Fibroblast of mammary gland (primary cell): ENCODE measurements at regions not wholly inside any gene's neighbourhood (a gene's known extent, or its start where the extent isn't known, plus 50 kb on each side); places are given as distances from the start of the nearest gene placed in this dataset.
"Not testable (repeated sequence)": the region's sequence is repeated elsewhere in the genome, so short reads cannot be mapped to it uniquely, and the experiment has no call there.

Experiments
- DNase-seq: peaks from one replicate; pipeline ENCODE4 v3.0.0-alpha.2; 2010; ENCODE audit warnings: low read depth
- H3K4me3 ChIP-seq: 2 replicates; pipeline ENCODE4 v1.5.1; 2011; ENCODE audit warnings: low read depth, mild to moderate bottlenecking, low read length, moderate library complexity; ENCODE audit not compliant: control insufficient read depth
- CTCF ChIP-seq: conservative IDR thresholded peaks from 2 replicates; pipeline ENCODE4 v1.5.1; 2011; ENCODE audit warnings: low read depth, low read length, inconsistent platforms; ENCODE audit not compliant: control insufficient read depth, insufficient read depth

- H3K4me3 ChIP-seq = no peak overlapping the region
- no peak for TF ChIP-seq CTCF
- no peak for DNase-seq
Measured at GRCh38 chr18:1092228-1092627, 187.6 kb downstream of the ADCYAP1 start.

- H3K4me3 ChIP-seq = no peak overlapping the region
- peak; percentile 81 for DNase-seq
- TF ChIP-seq CTCF = no peak
Measured at GRCh38 chr18:1094409-1094808, 189.7 kb downstream of the ADCYAP1 start.

GRCh38 chr18:1097991-1098735 lies 193.5 kb downstream of the ADCYAP1 start:
- DNase-seq, H3K4me3 ChIP-seq: not testable (repeated sequence)

GRCh38 chr18:1102848-1103247 lies 198.2 kb downstream of the ADCYAP1 start:
- DNase-seq = no peak
- no peak for TF ChIP-seq CTCF
- H3K4me3 ChIP-seq = no peak overlapping the region

GRCh38 chr18:1103537-1103936 lies 198.9 kb downstream of the ADCYAP1 start:
- no peak for DNase-seq
- no peak overlapping the region for H3K4me3 ChIP-seq
- no peak for TF ChIP-seq CTCF

GRCh38 chr18:1104181-1104881 lies 199.7 kb downstream of the ADCYAP1 start:
- H3K4me3 ChIP-seq = no peak overlapping the region
- peak; percentile 72 for DNase-seq
- TF ChIP-seq CTCF = no peak

- DNase-seq = no peak
- H3K4me3 ChIP-seq = no peak overlapping the region
- TF ChIP-seq CTCF = no peak
Measured at GRCh38 chr18:1124495-1124894, 219.8 kb downstream of the ADCYAP1 start.
